Skeletal muscle tissue (tissue), 3 donors: ENCODE measurements at regions not wholly inside any gene's neighbourhood (a gene's known extent, or its start where the extent isn't known, plus 50 kb on each side); places are given as distances from the start of the nearest gene placed in this dataset.
A peak's percentile ranks its signal among the peaks of the same experiment; 100 is the strongest.
"Not testable (repeated sequence)": the region's sequence is repeated elsewhere in the genome, so short reads cannot be mapped to it uniquely, and the experiment has no call there.

Experiments used
- H3K27ac ChIP-seq: one replicate; pipeline ENCODE4 v1.7.0; 2013; ENCODE audit warnings: mild to moderate bottlenecking, low read depth, low read length, inconsistent platforms
- H3K27me3 ChIP-seq, 3 donors: one replicate each; pipeline ENCODE4 v1.7.0; 2013; ENCODE audit warnings: low read length in 3 of 3; ENCODE audit not compliant: control insufficient read depth in 3 of 3, insufficient read depth in 3 of 3
- H3K36me3 ChIP-seq, 3 donors: one replicate each; pipeline ENCODE4 v1.7.0; 2013; ENCODE audit warnings: low read length in 3 of 3; ENCODE audit not compliant: control insufficient read depth in 3 of 3, insufficient read depth in 3 of 3
- H3K4me1 ChIP-seq, 3 donors: one replicate each; pipeline ENCODE4 v1.7.0; 2013; ENCODE audit warnings: low read length in 3 of 3, mild to moderate bottlenecking in 3 of 3; ENCODE audit not compliant: control insufficient read depth in 3 of 3, insufficient read depth in 3 of 3
- H3K4me3 ChIP-seq, 3 donors: one replicate each; pipeline ENCODE4 v1.7.0; 2013; ENCODE audit warnings: low read length in 3 of 3
- H3K9ac ChIP-seq, 3 donors: one replicate each; pipeline ENCODE4 v1.7.0; 2013; ENCODE audit warnings: low read length in 3 of 3, mild to moderate bottlenecking in 3 of 3, moderate library complexity in 2 of 3, low read depth in 1 of 3
- H3K9me3 ChIP-seq, 3 donors: one replicate each; pipeline ENCODE4 v1.7.0; 2013; ENCODE audit warnings: low read length in 3 of 3; ENCODE audit not compliant: control insufficient read depth in 3 of 3
- donor health status: Osteomylitis.

GRCh38 chr6:139965393-139965792 is 590.9 kb upstream of the CITED2 start:
- Histone ChIP-seq H3K9me3 (no peaks in the 10 kb centered on the region), H3K4me1 (peaks cover 0 to 7% (median 0%) of the 10 kb centered on the region in 3 donors), H3K9ac (no peak overlapping the region), H3K27ac (no peak overlapping the region), H3K4me3 (no peak overlapping the region), H3K36me3 (no peaks in the 10 kb centered on the region), H3K27me3 (no peaks in the 10 kb centered on the region)

- Histone ChIP-seq H3K27me3 (no peaks in the 10 kb centered on the region), H3K27ac (no peak overlapping the region), H3K4me3 (no peak overlapping the region), H3K36me3 (no peaks in the 10 kb centered on the region), H3K9ac (no peak overlapping the region), H3K9me3 (no peaks in the 10 kb centered on the region), H3K4me1 (peaks cover 0 to 7% (median 0%) of the 10 kb centered on the region in 3 donors)
Measured at GRCh38 chr6:139964737-139965136, 590.3 kb upstream of the CITED2 start.

- Histone ChIP-seq H3K4me1 (peaks cover 0 to 7% (median 0%) of the 10 kb centered on the region in 3 donors), H3K36me3 (no peaks in the 10 kb centered on the region), H3K27ac (peak overlapping the region; percentile 15), H3K27me3 (no peaks in the 10 kb centered on the region), H3K4me3 (no peak overlapping the region), H3K9me3 (no peaks in the 10 kb centered on the region), H3K9ac (no peak overlapping the region)
Measured at GRCh38 chr6:139962654-139963347, 588.4 kb upstream of the CITED2 start.

GRCh38 chr6:139961190-139961589 is 586.7 kb upstream of the CITED2 start:
- H3K4me3 ChIP-seq = no peak overlapping the region
- H3K9ac ChIP-seq = no peak overlapping the region
- no peak overlapping the region for H3K27ac ChIP-seq
- H3K4me1 ChIP-seq = peaks cover 0 to 7% (median 0%) of the 10 kb centered on the region in 3 donors
- no peaks in the 10 kb centered on the region for H3K27me3 ChIP-seq
- no peaks in the 10 kb centered on the region for H3K9me3 ChIP-seq
- H3K36me3 ChIP-seq = no peaks in the 10 kb centered on the region

GRCh38 chr6:139960671-139961070 is 586.2 kb upstream of the CITED2 start:
- Histone ChIP-seq H3K4me3 (no peak overlapping the region), H3K9me3 (no peaks in the 10 kb centered on the region), H3K9ac (no peak overlapping the region), H3K27ac (no peak overlapping the region), H3K36me3 (no peaks in the 10 kb centered on the region), H3K4me1 (peaks cover 0 to 7% (median 0%) of the 10 kb centered on the region in 3 donors), H3K27me3 (no peaks in the 10 kb centered on the region)

- Histone ChIP-seq H3K27me3 (no peaks in the 10 kb centered on the region), H3K4me1 (no peaks in the 10 kb centered on the region), H3K9me3 (no peaks in the 10 kb centered on the region), H3K27ac (no peak overlapping the region), H3K36me3 (no peaks in the 10 kb centered on the region), H3K9ac (no peak overlapping the region), H3K4me3 (no peak overlapping the region)
Measured at GRCh38 chr6:139955366-139956155, 581.1 kb upstream of the CITED2 start.

GRCh38 chr6:139954463-139955071 is 580.1 kb upstream of the CITED2 start:
- no peak overlapping the region for H3K27ac ChIP-seq
- no peaks in the 10 kb centered on the region for H3K36me3 ChIP-seq
- no peaks in the 10 kb centered on the region for H3K27me3 ChIP-seq
- H3K9ac ChIP-seq = no peak overlapping the region
- no peak overlapping the region for H3K4me3 ChIP-seq
- no peaks in the 10 kb centered on the region for H3K4me1 ChIP-seq
- peaks cover 0 to 3% (median 0%) of the 10 kb centered on the region in 3 donors for H3K9me3 ChIP-seq

GRCh38 chr6:139953780-139954179 is 579.3 kb upstream of the CITED2 start:
- not testable (repeated sequence) for H3K36me3 ChIP-seq, H3K27me3 ChIP-seq, H3K27ac ChIP-seq, H3K9ac ChIP-seq, H3K4me1 ChIP-seq, H3K4me3 ChIP-seq, H3K9me3 ChIP-seq

GRCh38 chr6:139951172-139951571 is 576.7 kb upstream of the CITED2 start:
- no peaks in the 10 kb centered on the region for H3K4me1 ChIP-seq
- H3K36me3 ChIP-seq = no peaks in the 10 kb centered on the region
- no peak overlapping the region for H3K27ac ChIP-seq
- no peak overlapping the region for H3K9ac ChIP-seq
- peaks cover 0 to 3% (median 0%) of the 10 kb centered on the region in 3 donors for H3K9me3 ChIP-seq
- no peaks in the 10 kb centered on the region for H3K27me3 ChIP-seq
- H3K4me3 ChIP-seq = no peak overlapping the region

- H3K27me3 ChIP-seq = no peaks in the 10 kb centered on the region
- no peak overlapping the region for H3K27ac ChIP-seq
- H3K4me1 ChIP-seq = peaks cover 0 to 8% (median 0%) of the 10 kb centered on the region in 3 donors
- H3K4me3 ChIP-seq = no peak overlapping the region
- no peak overlapping the region for H3K9ac ChIP-seq
- peaks cover 0 to under 1% (median 0%) of the 10 kb centered on the region in 3 donors for H3K9me3 ChIP-seq
- no peaks in the 10 kb centered on the region for H3K36me3 ChIP-seq
Measured at GRCh38 chr6:139944976-139945375, 570.5 kb upstream of the CITED2 start.
